GM10248 (cell line): ENCODE measurements at regions not wholly inside any gene's neighbourhood (a gene's known extent, or its start where the extent isn't known, plus 50 kb on each side); places are given as distances from the start of the nearest gene placed in this dataset.

Source experiments
- CTCF ChIA-PET: fragments of 300-600 bp; sonication (Branson Sonifier 250); formaldehyde crosslinking; extraction: SDS; loops from one replicate; lab custom pipeline; 2021; ENCODE audit warnings: antibody characterized with exemption; lab: Yijun Ruan, JAX
- POLR2A ChIA-PET: fragments of 350-650 bp; sonication (Branson Sonifier 250); formaldehyde crosslinking; extraction: SDS; loops from one replicate; lab custom pipeline; 2020; ENCODE audit warnings: antibody characterized with exemption; lab: Yijun Ruan, JAX
- DNase-seq: peaks from one replicate; pipeline ENCODE4 v3.0.0; 2012; ENCODE audit errors: extremely low spot score
- TF ChIP-seq, protein P1 (sequence below): IDR thresholded peaks from 2 replicates; pipeline ENCODE4 v1.5.1; 2012; ENCODE audit warnings: mild to moderate bottlenecking, low read depth; ENCODE audit errors: extremely low read depth, missing control alignments, control extremely low read depth

DNA sequence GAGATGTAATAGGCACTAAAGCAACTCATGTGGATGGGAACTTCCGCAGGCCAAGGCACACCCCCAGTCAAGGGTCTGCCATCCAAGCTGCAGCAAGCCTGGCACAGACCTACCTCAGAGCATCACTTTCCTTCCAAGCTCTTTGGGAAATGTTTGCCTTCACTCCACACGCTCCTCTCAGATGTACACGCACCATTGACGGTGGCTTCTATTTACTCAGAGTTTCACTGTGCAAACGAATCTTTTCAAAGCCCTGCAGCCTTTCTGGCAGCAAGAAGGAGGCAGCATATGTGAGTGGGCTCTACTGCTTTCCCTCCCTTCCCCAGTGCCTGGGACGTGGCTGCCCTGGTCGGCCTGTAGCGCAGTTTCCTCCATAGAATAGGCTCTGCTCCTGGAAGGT lies 60.9 kb upstream of the USP47 start:
- ChIA-PET CTCF (interaction anchor here (1.1 to 1.2 kb wide), 2 partner anchors 753 kb away, joined by 3 read pairs; no protein-coding TSS in a partner anchor), POLR2A (no interaction called here)
- no peak for DNase-seq
- TF ChIP-seq, protein P1, sequence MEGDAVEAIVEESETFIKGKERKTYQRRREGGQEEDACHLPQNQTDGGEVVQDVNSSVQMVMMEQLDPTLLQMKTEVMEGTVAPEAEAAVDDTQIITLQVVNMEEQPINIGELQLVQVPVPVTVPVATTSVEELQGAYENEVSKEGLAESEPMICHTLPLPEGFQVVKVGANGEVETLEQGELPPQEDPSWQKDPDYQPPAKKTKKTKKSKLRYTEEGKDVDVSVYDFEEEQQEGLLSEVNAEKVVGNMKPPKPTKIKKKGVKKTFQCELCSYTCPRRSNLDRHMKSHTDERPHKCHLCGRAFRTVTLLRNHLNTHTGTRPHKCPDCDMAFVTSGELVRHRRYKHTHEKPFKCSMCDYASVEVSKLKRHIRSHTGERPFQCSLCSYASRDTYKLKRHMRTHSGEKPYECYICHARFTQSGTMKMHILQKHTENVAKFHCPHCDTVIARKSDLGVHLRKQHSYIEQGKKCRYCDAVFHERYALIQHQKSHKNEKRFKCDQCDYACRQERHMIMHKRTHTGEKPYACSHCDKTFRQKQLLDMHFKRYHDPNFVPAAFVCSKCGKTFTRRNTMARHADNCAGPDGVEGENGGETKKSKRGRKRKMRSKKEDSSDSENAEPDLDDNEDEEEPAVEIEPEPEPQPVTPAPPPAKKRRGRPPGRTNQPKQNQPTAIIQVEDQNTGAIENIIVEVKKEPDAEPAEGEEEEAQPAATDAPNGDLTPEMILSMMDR = no peak

DNA sequence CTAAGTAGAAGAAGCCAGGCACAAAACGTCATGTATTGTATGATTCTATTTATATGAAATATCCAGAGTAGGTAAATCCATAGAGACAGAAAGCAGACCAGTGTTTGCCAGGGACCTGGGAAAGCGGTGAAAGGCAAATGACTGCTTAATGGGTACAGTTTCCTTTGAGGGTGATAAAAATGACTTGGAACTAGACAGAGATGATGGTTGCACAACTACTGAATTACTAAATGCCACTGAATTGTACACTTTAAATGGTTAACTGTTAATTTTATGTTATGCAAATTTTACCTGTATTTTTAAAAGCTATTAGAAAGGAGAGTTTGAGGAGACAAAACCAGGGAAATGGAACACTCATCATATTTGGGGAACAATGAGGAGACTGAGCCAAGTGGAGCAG lies 61.8 kb upstream of the USP47 start:
- TF ChIP-seq, protein P1 = no peak
- DNase-seq = no peak
- CTCF ChIA-PET = interaction anchor here (1.0 to 1.2 kb wide), 4 partner anchors 10 to 753 kb away, joined by 3 to 5 read pairs (median 3); no protein-coding TSS in a partner anchor
- POLR2A ChIA-PET = no interaction called here

DNA sequence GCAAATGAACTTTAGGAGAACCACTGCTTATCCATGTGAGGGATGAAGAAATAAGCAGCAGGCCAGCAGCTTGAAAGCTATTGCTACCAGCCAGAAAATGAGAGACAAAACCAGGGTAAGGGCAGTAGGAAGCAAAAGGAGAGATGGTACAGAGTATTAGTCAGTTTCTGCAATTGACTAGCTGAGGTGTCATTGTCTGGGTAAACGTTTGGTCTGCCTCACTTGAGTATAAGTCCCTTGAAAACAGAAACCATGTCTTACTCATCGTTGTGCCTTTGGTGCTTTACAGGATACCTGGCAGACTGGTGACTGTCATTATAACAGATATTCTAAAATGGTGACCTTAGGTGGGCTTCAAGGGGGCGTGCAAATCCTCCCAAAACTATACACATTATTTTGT lies 63.9 kb upstream of the USP47 start:
- ChIA-PET POLR2A (no interaction called here), CTCF (interaction anchor here (1.1 to 3.1 kb wide), 7 partner anchors 9 to 752 kb away, joined by 3 to 19 read pairs (median 4); no protein-coding TSS in a partner anchor)
- TF ChIP-seq, protein P1 = no peak
- no peak for DNase-seq

DNA sequence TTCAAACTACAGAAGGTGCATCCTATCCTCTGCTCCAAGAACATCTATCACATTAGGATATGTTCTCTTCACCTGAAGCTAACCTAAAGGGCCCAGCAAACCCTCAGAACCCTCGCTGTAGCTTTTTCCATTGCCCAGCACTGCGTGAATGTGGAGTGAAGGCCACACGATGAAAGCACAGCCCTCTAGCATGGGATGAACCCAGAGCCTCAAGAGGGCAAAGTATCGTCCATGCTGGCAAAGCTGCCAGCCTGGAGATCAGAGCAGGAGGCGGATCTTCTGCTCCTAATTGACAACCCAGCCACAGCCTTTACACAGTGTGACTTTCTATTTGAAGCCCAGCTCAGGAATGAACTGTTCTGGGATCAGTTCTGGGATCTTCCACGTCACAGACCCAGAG lies 65.1 kb upstream of the USP47 start:
- no peak for DNase-seq
- POLR2A ChIA-PET = no interaction called here

DNA sequence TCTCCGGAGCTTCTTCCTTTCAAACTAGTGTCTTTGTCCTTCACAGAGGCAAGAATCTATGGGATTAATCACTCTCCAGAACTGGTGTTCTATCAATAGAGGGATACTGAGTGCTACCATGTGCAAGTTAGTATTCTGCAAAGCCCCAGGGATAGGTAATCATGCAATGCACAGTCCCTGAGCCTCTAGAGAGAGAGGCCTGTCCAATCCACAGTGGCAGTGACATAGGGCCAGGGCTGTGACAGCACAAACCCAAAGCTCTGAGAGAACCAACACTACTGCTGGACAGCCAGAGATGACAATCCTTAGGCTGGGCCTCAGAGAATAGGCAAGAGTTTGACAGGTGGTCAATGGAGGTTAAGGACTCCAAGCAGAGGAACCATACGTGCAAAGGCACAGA lies 66.8 kb upstream of the USP47 start:
- TF ChIP-seq, protein P1 = no peak
- ChIA-PET POLR2A (no interaction called here), CTCF (interaction anchor here (1.2 to 3.1 kb wide), 3 partner anchors 13 to 747 kb away, joined by 3 to 19 read pairs (median 4); no protein-coding TSS in a partner anchor)
- no peak for DNase-seq

More for the DNA sequence above, 65.1 kb upstream of the USP47 start:
- CTCF ChIA-PET = interaction anchor here (1.2 to 3.1 kb wide), 8 partner anchors 8 to 843 kb away, joined by 3 to 19 read pairs (median 6); no protein-coding TSS in a partner anchor
- TF ChIP-seq, protein P1 = no peak

DNA sequence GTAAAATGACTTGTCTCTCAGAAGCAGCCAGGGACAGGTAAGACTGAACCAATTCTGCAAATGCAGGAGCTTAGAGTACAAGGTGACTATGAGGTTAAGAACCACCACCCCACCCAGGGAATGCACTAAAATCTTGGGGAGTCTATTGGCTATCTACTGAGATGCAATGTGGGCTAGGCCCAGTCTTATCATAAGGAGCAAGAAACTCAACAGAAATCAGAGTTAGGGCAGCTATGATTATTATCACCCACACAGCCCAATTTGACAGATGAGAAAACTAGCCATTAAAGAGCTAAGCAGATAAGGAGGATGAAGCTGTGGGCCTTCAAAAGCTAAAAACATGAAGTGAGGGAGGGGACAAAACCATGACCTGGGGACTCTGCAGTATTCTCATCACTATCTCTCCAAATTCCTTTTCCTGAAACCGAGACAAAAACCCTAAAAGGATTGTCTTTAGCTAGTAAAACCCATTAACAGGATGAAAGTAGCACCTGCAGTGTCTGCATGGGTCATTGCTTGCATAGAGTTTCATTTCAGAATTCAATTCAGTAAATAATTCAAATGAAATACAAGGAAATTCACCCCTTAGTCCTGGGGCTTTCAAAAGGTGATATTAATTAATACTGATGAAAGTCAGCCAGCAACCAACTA lies 68.8 kb upstream of the USP47 start:
- TF ChIP-seq, protein P1 = no peak
- CTCF ChIA-PET = no interaction called here
- POLR2A ChIA-PET = no interaction called here
- no peak for DNase-seq
